Stimulated activated CD4-positive, alpha-beta T cell treated with anti-CD3 and anti-CD28 coated beads, Interleukin-1b, Interleukin-23, amount 100 ng/mL, for 48 hours (primary cell): ENCODE measurements at regions not wholly inside any gene's neighbourhood (a gene's known extent, or its start where the extent isn't known, plus 50 kb on each side); places are given as distances from the start of the nearest gene placed in this dataset.

Experiments used
- DNase-seq: peaks from one replicate; pipeline ENCODE4 v3.0.0-alpha.2; 2020

- no peak for DNase-seq
Observed at GRCh38 chr14:83988275-83988674, 1541.7 kb upstream of the FLRT2 start.

DNA sequence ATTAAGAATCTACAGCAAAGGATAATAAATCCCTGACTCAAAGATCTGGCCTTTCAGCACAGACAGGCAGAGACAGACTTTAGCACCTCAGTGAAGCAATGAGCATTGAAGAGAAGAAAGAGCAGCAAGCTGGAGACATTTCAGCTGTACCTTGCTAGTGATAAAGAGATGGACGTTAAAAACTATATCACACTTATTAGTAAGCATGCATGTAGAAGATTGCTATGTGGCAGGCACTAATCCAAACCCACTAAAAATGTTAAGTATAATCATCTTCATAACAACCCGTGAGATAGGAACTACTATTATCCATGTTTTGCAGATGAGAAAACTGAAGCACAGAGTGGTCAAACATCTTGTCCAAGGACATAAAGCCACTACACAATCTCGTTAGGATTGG, 1538.3 kb upstream of the FLRT2 start:
- no peak for DNase-seq

GRCh38 chr14:83992857-83993256, 1537.1 kb upstream of the FLRT2 start:
- DNase-seq: no peak

GRCh38 chr14:83993545-83993944, 1536.4 kb upstream of the FLRT2 start:
- no peak for DNase-seq

- DNase-seq: no peak
Observed at GRCh38 chr14:83994020-83994419, 1535.9 kb upstream of the FLRT2 start.

DNA sequence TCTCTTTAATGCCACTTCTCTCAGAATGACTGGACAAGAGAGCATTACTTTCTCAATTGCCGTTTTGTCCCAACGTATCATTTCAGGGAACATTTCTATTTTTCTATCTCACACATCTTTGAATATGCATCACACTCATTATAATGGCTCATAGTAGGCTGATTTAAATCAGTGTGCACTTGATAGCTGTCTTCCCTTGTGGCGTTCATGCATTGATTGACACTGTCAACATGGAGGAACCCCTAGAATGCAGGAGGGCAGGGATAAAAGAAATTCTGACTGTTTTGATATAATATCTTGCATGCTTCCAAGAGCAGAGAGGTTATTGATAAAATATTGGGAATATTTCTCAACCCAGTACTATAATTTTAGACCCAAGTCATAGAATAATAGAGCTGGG, 1528.9 kb upstream of the FLRT2 start:
- no peak for DNase-seq

- DNase-seq: no peak
Observed at GRCh38 chr14:84003346-84003745, 1526.6 kb upstream of the FLRT2 start.

- no peak for DNase-seq
Observed at GRCh38 chr14:84006643-84007155, 1523.2 kb upstream of the FLRT2 start.

GRCh38 chr14:84013424-84013823, 1516.5 kb upstream of the FLRT2 start:
- DNase-seq: no peak

DNA sequence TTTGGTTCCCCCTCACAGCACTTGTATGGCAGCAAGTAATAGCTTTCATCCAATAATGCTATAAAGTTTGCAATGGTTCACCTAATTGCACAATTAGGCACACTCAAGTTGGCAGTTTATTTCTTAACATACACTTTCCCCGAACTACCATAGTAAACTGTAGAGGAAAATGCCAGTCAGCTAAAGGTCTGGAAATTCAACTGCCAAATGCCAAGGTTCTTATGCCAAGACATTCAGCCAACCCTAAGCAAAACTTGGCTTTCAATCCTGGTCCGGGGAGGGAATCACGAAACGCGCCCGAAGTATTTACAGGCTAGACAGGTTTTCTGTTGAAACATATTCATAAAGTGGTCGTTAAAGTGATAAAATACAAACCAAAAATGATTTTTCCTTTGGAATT, 1512.4 kb upstream of the FLRT2 start:
- DNase-seq: no peak

GRCh38 chr14:84021433-84021832, 1508.5 kb upstream of the FLRT2 start:
- no peak for DNase-seq

GRCh38 chr14:84024231-84024820, 1505.6 kb upstream of the FLRT2 start:
- no peak for DNase-seq

DNA sequence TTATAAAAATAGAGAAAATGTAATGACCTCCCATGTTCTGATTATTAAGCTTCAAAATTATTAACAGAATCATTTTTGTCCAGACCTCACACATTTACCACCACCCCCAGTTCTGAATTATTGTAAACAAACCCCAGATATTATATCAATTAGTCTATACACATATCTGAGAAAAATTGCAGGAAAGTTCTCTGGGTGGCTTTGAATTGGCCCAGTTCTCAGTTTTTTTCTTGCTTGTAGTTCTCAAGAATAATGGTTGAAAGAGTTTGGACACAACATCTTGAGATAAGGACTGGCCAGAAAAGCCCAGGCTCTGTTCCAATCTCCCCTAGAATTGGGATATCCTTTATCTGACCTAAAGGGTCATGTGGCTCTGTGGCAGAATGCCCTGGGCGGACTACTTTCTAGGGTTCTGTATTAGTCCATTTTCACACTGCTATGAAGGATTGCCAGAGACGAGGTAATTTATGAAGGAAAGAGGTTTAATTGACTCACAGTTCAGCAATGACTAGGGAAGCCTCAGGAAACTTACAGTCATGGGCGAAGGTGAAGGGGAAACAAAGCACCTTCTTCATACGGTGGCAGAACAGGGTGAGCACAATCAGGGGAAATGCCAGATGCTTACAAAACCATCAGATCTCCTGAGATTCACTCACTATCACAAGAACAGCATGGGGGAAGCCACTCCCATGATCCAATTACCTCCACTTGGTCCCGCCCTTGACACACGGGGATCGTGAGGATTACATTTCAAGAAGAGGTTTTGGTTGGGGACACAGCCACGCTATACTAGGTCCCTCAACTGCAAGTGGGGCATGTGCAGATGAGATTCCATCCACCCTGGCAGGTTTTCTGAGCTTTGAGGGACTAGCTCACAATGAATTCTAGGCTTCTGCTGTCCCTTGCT, 1504.6 kb upstream of the FLRT2 start:
- no peak for DNase-seq

GRCh38 chr14:84027351-84027750, 1502.6 kb upstream of the FLRT2 start:
- DNase-seq: no peak

DNA sequence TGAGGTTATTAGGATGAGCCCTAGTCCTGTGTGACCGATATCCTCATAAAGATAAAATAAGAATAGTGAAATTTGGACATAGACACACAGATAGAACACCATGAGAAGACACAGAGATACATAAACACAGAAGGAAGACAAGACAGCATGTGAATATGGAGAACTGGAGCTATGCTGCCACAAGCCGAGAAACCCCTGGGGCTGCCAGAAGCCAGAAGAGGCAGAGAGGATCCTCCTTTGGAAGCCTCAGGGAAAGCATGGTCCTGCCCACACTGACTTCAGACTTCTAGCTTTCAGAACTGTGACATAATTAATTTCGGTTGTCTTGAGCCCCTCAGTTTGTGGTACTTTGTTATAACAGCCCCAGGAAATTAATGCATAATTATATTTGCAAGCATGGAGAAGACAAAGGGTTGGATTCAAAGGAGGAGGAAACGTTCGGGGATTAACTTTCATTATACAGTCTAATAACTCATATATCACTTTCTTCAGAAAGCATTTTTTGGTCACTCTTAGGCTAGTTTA, 1501.8 kb upstream of the FLRT2 start:
- DNase-seq: no peak

- no peak for DNase-seq
Observed at GRCh38 chr14:84029246-84029645, 1500.7 kb upstream of the FLRT2 start.

DNA sequence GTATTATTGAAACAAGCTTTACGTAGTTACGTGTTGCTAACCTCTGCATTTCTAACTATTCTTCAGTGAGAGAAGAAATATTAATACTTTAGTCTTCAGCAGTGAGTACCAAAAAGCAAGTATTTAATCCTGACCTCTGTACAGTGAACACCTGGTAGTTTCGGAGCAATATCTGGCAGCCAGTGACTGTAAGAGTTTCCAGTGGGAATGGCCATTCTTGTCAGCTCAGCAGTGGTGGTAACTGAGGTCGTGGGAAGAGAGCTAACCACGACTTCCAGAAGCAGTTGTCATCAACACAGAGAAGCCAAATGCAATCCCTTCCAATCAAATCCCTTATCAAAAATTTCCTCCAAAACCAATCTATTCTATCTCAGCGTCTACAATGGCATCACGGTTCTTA, 1500.2 kb upstream of the FLRT2 start:
- DNase-seq: no peak

- DNase-seq: no peak
Observed at GRCh38 chr14:84036840-84037239, 1493.1 kb upstream of the FLRT2 start.

- DNase-seq: no peak
Observed at GRCh38 chr14:84037593-84037992, 1492.4 kb upstream of the FLRT2 start.

DNA sequence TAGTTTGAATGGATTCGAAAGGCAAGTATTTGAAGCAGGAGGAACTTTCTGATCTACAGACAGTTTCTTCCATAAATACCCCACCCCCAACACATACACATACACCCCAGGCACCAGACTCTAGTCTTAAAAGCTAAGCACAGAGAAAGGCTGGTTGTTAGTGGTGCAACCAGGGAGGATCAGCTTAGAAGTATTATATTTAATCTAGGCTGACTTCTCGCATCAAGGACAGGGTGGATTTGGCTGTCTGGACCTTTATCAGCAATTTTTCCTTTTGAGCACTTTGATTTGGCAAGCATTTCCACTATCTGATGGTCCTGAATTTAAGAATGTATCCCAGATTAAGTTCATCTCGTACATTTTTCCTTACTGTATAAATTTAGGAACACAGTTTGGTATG, 1489.8 kb upstream of the FLRT2 start:
- no peak for DNase-seq

DNA sequence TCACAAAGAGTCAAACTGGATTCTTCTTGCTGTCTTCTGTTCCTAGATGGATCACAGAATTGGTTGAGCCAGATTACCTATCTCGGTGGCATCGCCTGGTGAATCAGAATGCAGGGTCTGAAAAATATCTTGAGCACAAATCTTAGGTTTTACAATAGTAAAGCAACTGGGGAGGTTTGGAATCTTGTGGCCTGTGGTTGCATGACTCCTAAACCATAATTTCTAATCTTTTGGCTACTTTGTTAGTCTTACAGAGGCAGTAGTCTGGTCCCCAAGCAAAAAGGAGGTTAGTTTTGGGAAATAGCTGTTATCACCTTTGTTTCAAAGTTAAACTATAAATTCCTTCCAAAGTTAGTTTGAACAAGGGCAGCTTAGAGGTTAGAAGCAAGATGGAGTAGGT, 1488.5 kb upstream of the FLRT2 start:
- DNase-seq: no peak

GRCh38 chr14:84042992-84043391, 1487.0 kb upstream of the FLRT2 start:
- no peak for DNase-seq

- DNase-seq: no peak
Observed at GRCh38 chr14:84064316-84065125, 1465.4 kb upstream of the FLRT2 start.
